ENCODE measurements at regions not wholly inside any gene's neighbourhood (a gene's known extent, or its start where the extent isn't known, plus 50 kb on each side); places are given as distances from the start of the nearest gene placed in this dataset.

GRCh38 chr22:47564651-47565434 lies 802.4 kb downstream of the TBC1D22A start:
- ATAC-seq (no peak), FAIRE-seq (no peak), DNase-seq (ENCODE audit: low spot score) (no peak)
- H4K20me1 ChIP-seq (ENCODE audit: insufficient read depth, low read length): 0 out of 2 replicates have a peak, but pooled peaks cover 2% of the 10 kb centered on the region
- H3K4me1 ChIP-seq (ENCODE audit: insufficient read depth, low read length): no peaks in the 10 kb centered on the region
- no peak overlapping the region for H3K4me2 ChIP-seq (ENCODE audit: low read depth, low read length)
- H3K27ac ChIP-seq (ENCODE audit: extremely low read length, insufficient read depth, low read length): no peak overlapping the region
- no peaks in the 10 kb centered on the region for H3K79me2 ChIP-seq (ENCODE audit: insufficient read depth, low read length)
- no peaks in the 10 kb centered on the region for H3K36me3 ChIP-seq (replicated peaks in 1 of 2; ENCODE audit: control insufficient read depth in 1 of 2, insufficient read depth in 2 of 2, low read length in 2 of 2)
- no TSS peak for BruUV-seq (replicated peaks)
- H3K27me3 ChIP-seq (ENCODE audit: control insufficient read depth in 1 of 2, insufficient read depth in 2 of 2, low read length in 2 of 2): peaks cover 4 to 16% of the 10 kb centered on the region in 2 experiments; a peak in 3 of 5 replicates
- no peaks in the 10 kb centered on the region for H3K9me3 ChIP-seq (ENCODE audit: low read length)
- ChIA-PET POLR2A (no interaction called here), CTCF (ENCODE audit: low intra/inter-chr PET ratio, low total read pairs) (no interaction called here)
- no peak overlapping the region for H3K9ac ChIP-seq (ENCODE audit: insufficient read depth, low read depth, low read length)
- H3K4me3 ChIP-seq (replicated peaks in 1 of 3; ENCODE audit: insufficient read depth in 1 of 3, low read depth in 2 of 3, low read length in 3 of 3): no peak overlapping the region
- intact Hi-C loops (cut with micrococcal nuclease; ENCODE audit: unreplicated experiment): no loop called here
- in situ Hi-C loops (cut with HindIII; ENCODE audit: extremely low pct_ligation_motif_present, low pct_unique_long_range_greater_than_20kb): no loop called here
- H2AFZ ChIP-seq (ENCODE audit: low read length): no peak overlapping the region
- 48% methylated on average over 15 of the region's 17 CpGs for WGBS (ENCODE audit: low lambda C conversion rate)
- TF ChIP-seq HNF4G (IDR thresholded peaks at IDR 0.05; ENCODE audit: borderline replicate concordance, low read depth, low read length) (no peak), HNF4G (CRISPR knock-in tag; IDR thresholded peaks at IDR 0.05; ENCODE audit: borderline replicate concordance, low read depth) (no peak), ZNF83 (CRISPR knock-in tag; IDR thresholded peaks at IDR 0.05; ENCODE audit: borderline replicate concordance) (no peak), ZNF512 (CRISPR knock-in tag; IDR thresholded peaks at IDR 0.05) (no peak), GFI1 (CRISPR knock-in tag; IDR thresholded peaks at IDR 0.05; ENCODE audit: borderline replicate concordance) (no peak), ZNF264 (CRISPR knock-in tag; IDR thresholded peaks at IDR 0.05) (no peak), ATM (IDR thresholded peaks at IDR 0.05; ENCODE audit: borderline replicate concordance) (no peak), HES4 (CRISPR knock-in tag; IDR thresholded peaks at IDR 0.05; ENCODE audit: borderline replicate concordance) (no peak), ZBTB39 (CRISPR knock-in tag; IDR thresholded peaks at IDR 0.05) (no peak), SCMH1 (CRISPR knock-in tag; IDR thresholded peaks at IDR 0.05; ENCODE audit: borderline replicate concordance) (no peak), SUZ12 (IDR thresholded peaks at IDR 0.05; ENCODE audit: low read depth, low read length) (no peak), GLMP (CRISPR knock-in tag; IDR thresholded peaks at IDR 0.05; ENCODE audit: borderline replicate concordance) (no peak), MAFF (IDR thresholded peaks at IDR 0.05; ENCODE audit: low read depth, low read length) (no peak), CBFB (CRISPR knock-in tag; IDR thresholded peaks at IDR 0.05) (no peak), EEA1 (CRISPR knock-in tag; IDR thresholded peaks at IDR 0.05; ENCODE audit: borderline replicate concordance) (no peak), ETS1 (CRISPR knock-in tag; IDR thresholded peaks at IDR 0.05) (no peak)
- TF ChIP-seq, protein P1, sequence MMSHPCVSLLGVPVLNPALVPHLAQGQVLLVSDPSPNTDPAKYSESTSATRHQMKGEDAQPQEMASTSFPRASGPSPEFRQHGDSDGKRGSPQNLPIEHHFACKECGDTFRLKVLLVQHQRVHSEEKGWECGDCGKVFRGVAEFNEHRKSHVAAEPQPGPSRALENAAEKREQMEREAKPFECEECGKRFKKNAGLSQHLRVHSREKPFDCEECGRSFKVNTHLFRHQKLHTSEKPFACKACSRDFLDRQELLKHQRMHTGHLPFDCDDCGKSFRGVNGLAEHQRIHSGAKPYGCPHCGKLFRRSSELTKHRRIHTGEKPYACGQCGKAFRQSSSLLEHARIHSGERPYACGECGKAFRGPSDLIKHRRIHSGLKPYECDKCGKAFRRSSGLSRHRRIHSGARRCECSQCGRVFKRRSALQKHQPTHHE (CRISPR knock-in tag; IDR thresholded peaks at IDR 0.05; ENCODE audit: borderline replicate concordance): no peak

Measured in HepG2 (cell line).